SK-N-SH treated with all-trans-retinoic acid at 6 μM for 48 hours (cell line): ENCODE measurements at regions not wholly inside any gene's neighbourhood (a gene's known extent, or its start where the extent isn't known, plus 50 kb on each side); places are given as distances from the start of the nearest gene placed in this dataset.

Source experiments
- CSRNP3 ChIP-seq: fragments of 250-450 bp; sonication (Bioruptor Pico); IDR thresholded peaks from 2 replicates; pipeline ENCODE4 v1.5.1; 2021; ENCODE audit warnings: mild to moderate bottlenecking, moderate library complexity
- GLIS3 ChIP-seq: fragments of 250-450 bp; sonication (Bioruptor Pico); IDR thresholded peaks from 2 replicates; pipeline ENCODE4 v1.5.0; 2020; ENCODE audit warnings: mild to moderate bottlenecking, moderate library complexity
- OSR1 ChIP-seq: fragments of 250-450 bp; sonication (Bioruptor Pico); IDR thresholded peaks from 2 replicates; pipeline ENCODE4 v1.8.0; 2022; ENCODE audit warnings: moderate library complexity, mild to moderate bottlenecking, inconsistent platforms
- POU6F1 ChIP-seq: fragments of 250-450 bp; sonication (Bioruptor Pico); IDR thresholded peaks from 2 replicates; pipeline ENCODE4 v1.8.0; 2021; ENCODE audit warnings: low read depth, mild to moderate bottlenecking, moderate library complexity, borderline replicate concordance
- TCF4 ChIP-seq: fragments of 250-450 bp; sonication (Bioruptor Pico); IDR thresholded peaks from 2 replicates; pipeline ENCODE4 v1.8.0; 2021; ENCODE audit warnings: mild to moderate bottlenecking, moderate library complexity, borderline replicate concordance
- ZFP30 ChIP-seq: fragments of 450-650 bp; formaldehyde crosslinking; IDR thresholded peaks from 2 replicates; pipeline ENCODE4 v1.5.0; 2022; ENCODE audit warnings: mild to moderate bottlenecking, moderate library complexity

GRCh38 chr4:134510544-134510943 is 309.0 kb upstream of the PABPC4L start:
- TF ChIP-seq CSRNP3 (CRISPR knock-in tag) (no peak), POU6F1 (CRISPR knock-in tag) (no peak), TCF4 (CRISPR knock-in tag) (no peak), ZFP30 (CRISPR knock-in tag) (no peak), GLIS3 (CRISPR knock-in tag) (no peak), OSR1 (CRISPR knock-in tag) (no peak)
